Erythroblast (primary cell): ENCODE measurements at regions not wholly inside any gene's neighbourhood (a gene's known extent, or its start where the extent isn't known, plus 50 kb on each side); places are given as distances from the start of the nearest gene placed in this dataset.

Source experiments
- GATA1 ChIP-seq: IDR thresholded peaks from 2 replicates; pipeline ENCODE4 v1.6.1; 2011; ENCODE audit warnings: low read depth, mild to moderate bottlenecking, control low read depth, low read length, moderate library complexity
- POLR2A ChIP-seq: IDR thresholded peaks from 2 replicates; pipeline ENCODE4 v1.6.1; 2011; ENCODE audit warnings: mild to moderate bottlenecking, low read length

DNA sequence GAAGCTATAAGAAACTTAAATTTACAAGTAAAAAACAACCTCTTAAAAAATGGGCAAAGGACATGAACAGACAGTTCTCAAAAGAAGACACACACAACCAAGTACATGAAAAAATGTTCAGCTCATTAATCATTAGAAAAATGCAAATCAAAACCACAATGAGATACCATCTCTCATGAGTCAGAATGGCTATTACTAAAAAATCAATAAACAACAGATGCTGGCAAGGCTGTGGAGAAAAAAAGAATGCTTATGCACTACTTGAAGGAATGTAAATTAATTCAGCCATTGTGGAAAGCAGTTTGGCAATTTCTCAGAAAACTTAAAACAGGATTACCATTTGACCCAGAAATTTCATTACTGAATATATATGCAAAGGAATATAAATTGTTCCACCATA is 666.3 kb upstream of the GRIA3 start:
- no peak for TF ChIP-seq POLR2A
- TF ChIP-seq GATA1 = no peak
